ENCODE measurements at regions not wholly inside any gene's neighbourhood (a gene's known extent, or its start where the extent isn't known, plus 50 kb on each side); places are given as distances from the start of the nearest gene placed in this dataset.

DNA sequence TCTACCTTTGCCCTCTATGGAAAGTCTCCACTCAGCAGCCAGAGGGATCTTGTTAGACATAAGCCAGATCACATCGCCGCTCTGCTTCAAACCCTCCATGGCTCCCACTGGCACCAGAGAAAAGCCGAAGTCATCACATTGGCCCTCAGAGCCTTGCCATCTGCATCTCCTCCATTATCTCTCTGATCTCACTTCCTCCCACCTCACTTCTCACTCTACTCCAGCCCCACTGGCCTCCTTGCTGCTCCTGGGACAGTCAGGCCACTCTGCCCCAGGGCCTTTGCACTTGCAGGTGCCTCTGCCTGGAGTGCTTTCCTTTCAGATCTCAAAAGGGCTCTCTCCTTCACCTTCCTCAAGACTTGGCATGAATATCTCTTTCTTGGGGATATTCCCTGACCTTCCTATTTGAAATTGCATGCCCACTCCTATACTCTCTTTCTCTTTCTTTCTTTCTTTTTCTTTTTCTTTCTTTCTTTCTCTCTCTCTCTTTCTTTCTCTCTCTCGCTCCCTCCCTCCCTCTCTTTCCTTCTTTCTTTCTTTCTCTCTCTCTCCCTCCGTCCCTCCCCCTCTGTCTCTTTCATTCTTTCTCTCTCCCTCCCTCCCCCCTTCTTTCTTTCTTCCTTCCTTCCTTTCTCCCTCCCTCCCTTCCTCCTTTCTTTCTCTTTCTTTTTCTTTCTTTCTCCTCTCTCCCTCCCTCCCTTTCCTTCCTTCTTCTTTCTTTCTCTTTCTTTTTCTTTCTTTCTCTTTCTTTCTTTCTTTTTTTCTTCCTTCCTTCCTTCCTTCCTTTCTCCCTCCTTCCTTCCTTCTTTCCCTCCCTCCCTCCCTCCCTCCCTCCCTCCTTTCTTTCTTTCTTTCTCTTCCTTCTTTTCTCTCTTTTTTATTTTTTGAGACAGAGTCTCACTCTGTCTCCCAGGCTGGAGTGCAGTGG is 96.0 kb upstream of the CASZ1 start:
- no peak overlapping the region for H3K27ac ChIP-seq
- H3K9me3 ChIP-seq: no peaks in the 10 kb centered on the region
- WGBS, 5 donors: 91 to 96% (median 94%) methylated on average over 5 of the region's 5 CpGs
- intact Hi-C loops (cut with DNase I; ENCODE audit: low total_unique reads): no loop called here
- no peaks in the 10 kb centered on the region for H3K36me3 ChIP-seq
- no peak for DNase-seq
- H3K4me3 ChIP-seq: no peak overlapping the region
- peaks cover 0 to 57% (median 34%) of the 10 kb centered on the region in 3 donors for H3K27me3 ChIP-seq
- H3K4me1 ChIP-seq: peaks cover 5 to 12% (median 11%) of the 10 kb centered on the region in 4 donors
- TF ChIP-seq EP300 (IDR thresholded peaks at IDR 0.05): no peak
- no peak for TF ChIP-seq POLR2AphosphoS5 (IDR thresholded peaks at IDR 0.05)
- TF ChIP-seq, protein P1, sequence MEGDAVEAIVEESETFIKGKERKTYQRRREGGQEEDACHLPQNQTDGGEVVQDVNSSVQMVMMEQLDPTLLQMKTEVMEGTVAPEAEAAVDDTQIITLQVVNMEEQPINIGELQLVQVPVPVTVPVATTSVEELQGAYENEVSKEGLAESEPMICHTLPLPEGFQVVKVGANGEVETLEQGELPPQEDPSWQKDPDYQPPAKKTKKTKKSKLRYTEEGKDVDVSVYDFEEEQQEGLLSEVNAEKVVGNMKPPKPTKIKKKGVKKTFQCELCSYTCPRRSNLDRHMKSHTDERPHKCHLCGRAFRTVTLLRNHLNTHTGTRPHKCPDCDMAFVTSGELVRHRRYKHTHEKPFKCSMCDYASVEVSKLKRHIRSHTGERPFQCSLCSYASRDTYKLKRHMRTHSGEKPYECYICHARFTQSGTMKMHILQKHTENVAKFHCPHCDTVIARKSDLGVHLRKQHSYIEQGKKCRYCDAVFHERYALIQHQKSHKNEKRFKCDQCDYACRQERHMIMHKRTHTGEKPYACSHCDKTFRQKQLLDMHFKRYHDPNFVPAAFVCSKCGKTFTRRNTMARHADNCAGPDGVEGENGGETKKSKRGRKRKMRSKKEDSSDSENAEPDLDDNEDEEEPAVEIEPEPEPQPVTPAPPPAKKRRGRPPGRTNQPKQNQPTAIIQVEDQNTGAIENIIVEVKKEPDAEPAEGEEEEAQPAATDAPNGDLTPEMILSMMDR (IDR thresholded peaks at IDR 0.05): no peak
- no peak for TF ChIP-seq POLR2A (IDR thresholded peaks at IDR 0.05)

DNA sequence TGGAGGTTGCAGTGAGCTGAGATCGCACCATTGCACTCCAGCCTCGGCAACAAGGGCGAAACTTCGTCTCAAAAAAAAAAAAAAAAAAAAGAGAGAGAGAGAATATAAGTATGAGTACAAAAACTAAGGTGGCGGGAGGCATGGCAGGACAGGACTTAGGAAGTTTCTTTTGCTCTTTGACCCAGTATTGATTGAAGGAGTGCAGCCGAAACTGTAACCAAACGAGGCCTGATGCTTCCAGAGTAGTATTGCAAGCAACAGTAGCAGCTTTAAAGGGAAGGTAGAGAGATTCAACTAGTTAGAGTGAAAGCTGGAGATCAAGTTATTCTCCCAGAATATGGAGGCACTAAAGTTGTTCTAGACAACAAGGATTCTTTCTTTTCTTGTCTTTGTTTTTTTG is 99.2 kb upstream of the CASZ1 start:
- H3K4me1 ChIP-seq: peaks cover 0 to 6% (median 2%) of the 10 kb centered on the region in 4 donors
- intact Hi-C loops (cut with DNase I; ENCODE audit: low total_unique reads): no loop called here
- TF ChIP-seq EP300 (IDR thresholded peaks at IDR 0.05) (no peak), POLR2A (IDR thresholded peaks at IDR 0.05) (no peak), POLR2AphosphoS5 (IDR thresholded peaks at IDR 0.05) (no peak)
- TF ChIP-seq, protein P1 (IDR thresholded peaks at IDR 0.05): no peak
- H3K27ac ChIP-seq: no peak overlapping the region
- H3K4me3 ChIP-seq: no peak overlapping the region
- no peak for DNase-seq
- peaks cover 0 to 56% (median 7%) of the 10 kb centered on the region in 3 donors for H3K27me3 ChIP-seq
- WGBS, 5 donors: 78 to 86% (median 82%) methylated on average over 7 of the region's 7 CpGs
- H3K9me3 ChIP-seq: no peaks in the 10 kb centered on the region
- no peaks in the 10 kb centered on the region for H3K36me3 ChIP-seq

DNA sequence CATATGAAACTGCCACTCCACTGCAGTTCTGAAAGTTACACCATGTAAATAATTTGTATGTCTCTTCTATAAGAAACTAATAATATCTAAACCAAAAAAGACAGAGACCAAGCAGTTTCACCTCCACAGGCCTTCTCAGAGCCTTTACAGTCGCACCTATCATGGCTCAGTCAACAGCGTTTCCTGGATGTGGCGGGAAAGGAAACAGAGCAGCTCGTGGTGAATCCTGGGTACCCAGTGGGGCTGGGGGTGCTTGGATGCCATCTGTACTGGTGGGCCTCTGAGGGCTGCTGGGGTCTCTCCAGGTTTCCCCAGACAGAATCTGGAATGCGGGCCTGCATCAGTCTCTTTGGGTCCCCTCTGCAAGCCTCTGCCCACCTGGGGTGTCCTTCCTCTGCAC is 100.2 kb upstream of the CASZ1 start:
- WGBS, 5 donors: 74 to 93% (median 86%) methylated on average over 4 to 5 of the region's 5 CpGs
- H3K36me3 ChIP-seq: no peaks in the 10 kb centered on the region
- TF ChIP-seq POLR2A (IDR thresholded peaks at IDR 0.05): no peak
- no peak overlapping the region for H3K27ac ChIP-seq
- intact Hi-C loops (cut with DNase I; ENCODE audit: low total_unique reads): no loop called here
- H3K9me3 ChIP-seq: no peaks in the 10 kb centered on the region
- no peak overlapping the region for H3K4me3 ChIP-seq
- H3K4me1 ChIP-seq: peaks cover 0 to 14% (median 5%) of the 10 kb centered on the region in 4 donors
- H3K27me3 ChIP-seq: peaks cover 0 to 46% (median 5%) of the 10 kb centered on the region in 3 donors
- no peak for DNase-seq

DNA sequence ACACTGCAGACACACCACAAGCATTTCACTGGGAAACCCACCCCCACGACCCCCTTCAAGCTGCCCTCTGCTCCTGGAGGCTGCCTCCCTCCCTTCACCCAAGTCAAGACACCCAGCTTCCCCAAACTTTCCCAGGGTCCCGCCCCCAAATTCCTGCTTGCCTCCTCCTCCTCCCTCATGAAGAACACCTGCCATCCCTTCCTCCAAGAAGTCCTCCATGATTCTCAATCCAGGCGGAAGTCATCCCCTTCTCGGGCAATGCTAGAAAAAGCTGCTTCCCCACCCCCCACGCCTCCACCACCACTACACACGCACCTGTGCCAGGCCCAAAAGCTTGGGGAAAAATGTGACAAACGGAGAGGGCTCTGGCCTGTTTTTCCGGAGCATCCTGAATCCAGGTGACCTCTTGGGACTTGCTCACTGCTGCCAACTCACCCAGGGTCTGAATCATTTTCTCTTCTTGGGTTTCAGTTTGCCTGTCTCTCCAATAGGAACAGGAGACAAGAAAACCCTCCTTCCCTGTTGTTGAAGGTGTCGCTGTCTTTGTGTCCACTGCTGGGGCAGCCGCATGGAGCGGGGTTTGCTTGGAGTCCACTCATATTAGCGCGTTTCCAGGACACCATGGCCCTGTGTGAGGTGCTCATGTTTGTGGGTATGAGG is 101.0 kb upstream of the CASZ1 start:
- H3K27ac ChIP-seq: no peak overlapping the region
- WGBS, 5 donors: 83 to 95% (median 90%) methylated on average over 12 to 13 of the region's 13 CpGs
- H3K36me3 ChIP-seq: no peaks in the 10 kb centered on the region
- peaks cover 0 to 14% (median 5%) of the 10 kb centered on the region in 4 donors for H3K4me1 ChIP-seq
- H3K4me3 ChIP-seq: no peak overlapping the region
- peaks cover 0 to 40% (median 5%) of the 10 kb centered on the region in 3 donors for H3K27me3 ChIP-seq
- TF ChIP-seq, protein P1 (IDR thresholded peaks at IDR 0.05): no peak
- TF ChIP-seq POLR2AphosphoS5 (IDR thresholded peaks at IDR 0.05): no peak
- no peak for TF ChIP-seq EP300 (IDR thresholded peaks at IDR 0.05)
- TF ChIP-seq POLR2A (IDR thresholded peaks at IDR 0.05): no peak
- no peak for DNase-seq
- intact Hi-C loops (cut with DNase I; ENCODE audit: low total_unique reads): no loop called here
- H3K9me3 ChIP-seq: no peaks in the 10 kb centered on the region
